KMS-11 (cell line): ENCODE measurements at regions not wholly inside any gene's neighbourhood (a gene's known extent, or its start where the extent isn't known, plus 50 kb on each side); places are given as distances from the start of the nearest gene placed in this dataset.

Source experiments
- H2AFZ ChIP-seq: fragments of 200-600 bp; sonication (generic); 2 replicates; pipeline ENCODE4 v1.6.1; 2016; ENCODE audit warnings: antibody characterized with exemption, mixed run types, low read depth
- H3K27ac ChIP-seq: fragments of 200-600 bp; sonication (generic); 2 replicates; pipeline ENCODE4 v1.6.1; 2016; ENCODE audit warnings: mild to moderate bottlenecking, mixed run types
- H3K27me3 ChIP-seq: fragments of 200-600 bp; sonication (generic); 2 replicates; pipeline ENCODE4 v1.6.1; 2017; ENCODE audit warnings: mild to moderate bottlenecking, low read depth, mixed run types, moderate library complexity; ENCODE audit not compliant: insufficient read depth
- H3K36me3 ChIP-seq: fragments of 200-600 bp; sonication (generic); 2 replicates; pipeline ENCODE4 v1.6.1; 2017; ENCODE audit warnings: mild to moderate bottlenecking, mixed run types; ENCODE audit not compliant: insufficient read depth
- H3K4me1 ChIP-seq: fragments of 200-600 bp; sonication (generic); 2 replicates; pipeline ENCODE4 v1.6.1; 2016; ENCODE audit warnings: mild to moderate bottlenecking, low read depth, mixed run types; ENCODE audit not compliant: poor library complexity, severe bottlenecking
- H3K4me2 ChIP-seq: fragments of 200-600 bp; sonication (generic); 2 replicates; pipeline ENCODE4 v1.7.0; 2016; ENCODE audit warnings: mild to moderate bottlenecking, mixed run types
- H3K4me3 ChIP-seq: fragments of 200-600 bp; sonication (generic); IDR thresholded peaks from 2 replicates; pipeline ENCODE4 v1.6.1; 2017; ENCODE audit warnings: low read depth, low read length, mixed read lengths; ENCODE audit not compliant: insufficient read depth
- H3K79me2 ChIP-seq: fragments of 200-600 bp; sonication (generic); 2 replicates; pipeline ENCODE4 v1.6.1; 2016; ENCODE audit warnings: low read depth, mixed run types; ENCODE audit not compliant: insufficient read depth
- H3K9ac ChIP-seq: fragments of 200-600 bp; sonication (generic); 2 replicates; pipeline ENCODE4 v1.6.1; 2016; ENCODE audit warnings: mild to moderate bottlenecking, mixed run types
- H4K20me1 ChIP-seq: fragments of 200-600 bp; sonication (generic); 2 replicates; pipeline ENCODE4 v1.6.1; 2016; ENCODE audit warnings: mild to moderate bottlenecking, mixed run types; ENCODE audit not compliant: insufficient read depth
- TF ChIP-seq, protein P1 (sequence below): fragments of 200-600 bp; sonication (generic); conservative IDR thresholded peaks from 2 replicates; pipeline ENCODE4 v1.6.1; 2017; ENCODE audit warnings: low read depth, mild to moderate bottlenecking, antibody characterized with exemption, low read length, moderate library complexity, mixed read lengths

DNA sequence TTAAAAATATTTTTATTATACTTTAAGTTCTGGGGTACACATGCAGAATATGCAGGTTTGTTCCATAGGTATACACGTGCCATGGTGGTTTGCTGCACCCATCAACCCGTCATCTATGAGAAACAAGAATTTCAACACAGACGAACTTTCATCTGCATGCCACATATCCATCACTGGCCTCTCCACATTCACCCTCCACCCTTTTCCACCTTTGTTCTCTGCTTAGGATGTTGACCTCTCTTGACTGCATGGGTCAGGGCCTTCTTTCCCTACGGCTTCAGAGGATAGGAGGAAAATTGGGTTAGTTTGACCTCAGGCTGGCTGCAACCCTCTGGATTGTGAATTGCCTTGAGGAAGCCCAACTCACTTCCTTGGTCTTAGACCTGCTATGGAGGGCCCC is 260.9 kb downstream of the MREG start:
- Histone ChIP-seq H3K27me3 (no peaks in the 10 kb centered on the region), H3K9ac (no peak overlapping the region), H3K4me2 (no peak overlapping the region), H3K79me2 (no peaks in the 10 kb centered on the region), H3K4me3 (no peak overlapping the region), H4K20me1 (no peaks in the 10 kb centered on the region), H2AFZ (no peak overlapping the region), H3K36me3 (no peaks in the 10 kb centered on the region), H3K4me1 (no peaks in the 10 kb centered on the region), H3K27ac (no peak overlapping the region)
- TF ChIP-seq, protein P1, sequence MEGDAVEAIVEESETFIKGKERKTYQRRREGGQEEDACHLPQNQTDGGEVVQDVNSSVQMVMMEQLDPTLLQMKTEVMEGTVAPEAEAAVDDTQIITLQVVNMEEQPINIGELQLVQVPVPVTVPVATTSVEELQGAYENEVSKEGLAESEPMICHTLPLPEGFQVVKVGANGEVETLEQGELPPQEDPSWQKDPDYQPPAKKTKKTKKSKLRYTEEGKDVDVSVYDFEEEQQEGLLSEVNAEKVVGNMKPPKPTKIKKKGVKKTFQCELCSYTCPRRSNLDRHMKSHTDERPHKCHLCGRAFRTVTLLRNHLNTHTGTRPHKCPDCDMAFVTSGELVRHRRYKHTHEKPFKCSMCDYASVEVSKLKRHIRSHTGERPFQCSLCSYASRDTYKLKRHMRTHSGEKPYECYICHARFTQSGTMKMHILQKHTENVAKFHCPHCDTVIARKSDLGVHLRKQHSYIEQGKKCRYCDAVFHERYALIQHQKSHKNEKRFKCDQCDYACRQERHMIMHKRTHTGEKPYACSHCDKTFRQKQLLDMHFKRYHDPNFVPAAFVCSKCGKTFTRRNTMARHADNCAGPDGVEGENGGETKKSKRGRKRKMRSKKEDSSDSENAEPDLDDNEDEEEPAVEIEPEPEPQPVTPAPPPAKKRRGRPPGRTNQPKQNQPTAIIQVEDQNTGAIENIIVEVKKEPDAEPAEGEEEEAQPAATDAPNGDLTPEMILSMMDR: no peak

GRCh38 chr2:215751911-215752272 is 261.5 kb downstream of the MREG start:
- TF ChIP-seq, protein P1: no peak
- H3K9ac ChIP-seq: no peak overlapping the region
- H4K20me1 ChIP-seq: no peaks in the 10 kb centered on the region
- H3K4me1 ChIP-seq: no peaks in the 10 kb centered on the region
- no peak overlapping the region for H3K4me2 ChIP-seq
- no peak overlapping the region for H3K27ac ChIP-seq
- H2AFZ ChIP-seq: no peak overlapping the region
- no peaks in the 10 kb centered on the region for H3K36me3 ChIP-seq
- no peak overlapping the region for H3K4me3 ChIP-seq
- H3K27me3 ChIP-seq: no peaks in the 10 kb centered on the region
- H3K79me2 ChIP-seq: no peaks in the 10 kb centered on the region

DNA sequence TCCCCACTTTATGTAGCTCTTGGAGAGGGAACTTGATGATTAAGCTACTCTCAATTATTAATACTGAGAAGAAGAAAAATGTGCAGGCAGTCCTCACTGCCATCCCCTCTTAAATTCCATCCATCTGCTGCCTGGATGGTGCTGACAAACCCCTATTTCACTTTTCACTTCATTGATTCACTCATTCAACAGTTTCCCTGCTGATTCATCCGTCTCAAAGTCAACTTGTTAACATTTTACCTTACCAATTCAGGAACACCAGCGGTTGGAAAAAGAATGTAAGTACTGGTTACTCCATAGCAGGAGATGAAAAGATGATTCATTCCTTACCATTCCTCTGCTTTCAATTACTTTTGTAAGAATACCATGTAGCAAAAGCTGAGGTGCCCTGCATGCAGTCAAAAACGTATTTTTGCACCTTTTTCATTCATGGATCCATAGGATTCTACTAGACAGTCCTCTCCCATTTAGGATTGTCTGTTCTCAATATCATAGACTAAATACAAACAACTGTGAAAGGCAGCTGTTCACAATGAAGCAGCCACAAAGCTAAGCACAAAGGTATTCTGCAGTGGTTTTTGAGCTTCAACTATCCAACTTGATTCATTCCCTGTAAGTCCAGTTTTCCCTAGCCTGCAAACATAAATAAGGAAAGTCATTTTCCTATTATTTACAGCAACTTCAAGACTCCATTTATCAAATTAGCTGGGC is 262.0 kb downstream of the MREG start:
- H3K27me3 ChIP-seq: no peaks in the 10 kb centered on the region

DNA sequence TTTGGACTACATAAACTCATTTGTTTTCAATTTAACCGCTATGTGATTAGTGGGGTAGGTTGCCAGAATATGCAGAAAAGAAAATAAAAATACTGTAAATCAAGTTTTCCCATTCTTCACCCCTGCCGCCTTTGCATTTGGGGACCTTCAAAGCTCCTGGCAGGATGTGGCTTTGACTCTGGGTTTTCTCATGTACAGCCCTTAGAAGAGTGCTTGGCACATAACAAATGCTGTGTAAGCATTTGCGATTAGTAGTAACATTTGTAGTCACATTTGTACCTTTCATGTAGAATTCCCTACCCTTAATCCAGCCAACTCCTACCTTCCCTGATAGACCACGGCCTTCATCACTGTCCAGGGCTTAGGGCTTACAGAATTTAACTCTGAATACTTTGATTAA is 262.6 kb downstream of the MREG start:
- no peak overlapping the region for H3K4me2 ChIP-seq
- H2AFZ ChIP-seq: no peak overlapping the region
- H3K79me2 ChIP-seq: no peaks in the 10 kb centered on the region
- no peak overlapping the region for H3K27ac ChIP-seq
- H3K27me3 ChIP-seq: no peaks in the 10 kb centered on the region
- TF ChIP-seq, protein P1: no peak
- H3K4me1 ChIP-seq: no peaks in the 10 kb centered on the region
- H3K4me3 ChIP-seq: no peak overlapping the region
- H3K36me3 ChIP-seq: no peaks in the 10 kb centered on the region
- H4K20me1 ChIP-seq: no peaks in the 10 kb centered on the region
- no peak overlapping the region for H3K9ac ChIP-seq

More for the DNA sequence above, 262.0 kb downstream of the MREG start:
- H3K79me2 ChIP-seq: no peaks in the 10 kb centered on the region
- no peaks in the 10 kb centered on the region for H3K36me3 ChIP-seq
- H3K9ac ChIP-seq: no peak overlapping the region
- H3K4me1 ChIP-seq: no peaks in the 10 kb centered on the region
- H3K4me3 ChIP-seq: no peak overlapping the region
- H3K27ac ChIP-seq: no peak overlapping the region
- no peak overlapping the region for H2AFZ ChIP-seq
- no peaks in the 10 kb centered on the region for H4K20me1 ChIP-seq
- TF ChIP-seq, protein P1: no peak
- H3K4me2 ChIP-seq: no peak overlapping the region
